AG04450 (cell line): ENCODE measurements at regions not wholly inside any gene's neighbourhood (a gene's known extent, or its start where the extent isn't known, plus 50 kb on each side); places are given as distances from the start of the nearest gene placed in this dataset.

Experiments
- CTCF ChIA-PET: fragments of 300-600, 350-600 bp; formaldehyde crosslinking; extraction: SDS; loops from one replicate; lab custom pipeline; 2022; ENCODE audit warnings: antibody characterized with exemption, inconsistent platforms; lab: Charles Lee
- POLR2A ChIA-PET: fragments of 350-600 bp; formaldehyde crosslinking; extraction: SDS; loops from one replicate; lab custom pipeline; 2021; ENCODE audit warnings: antibody characterized with exemption, inconsistent platforms; lab: Yijun Ruan, JAX
- DNase-seq: peaks from one replicate; pipeline ENCODE4 v3.0.0-alpha.2; 2011; ENCODE audit warnings: low read depth, low spot score
- H3K27ac ChIP-seq: one replicate; pipeline ENCODE4 v1.5.1; 2012; ENCODE audit warnings: low read depth, low read length, control low read depth
- H3K27me3 ChIP-seq: one replicate; pipeline ENCODE4 v1.6.0; 2012; ENCODE audit warnings: low read length; ENCODE audit not compliant: control insufficient read depth, insufficient read depth
- H3K4me3 ChIP-seq: 2 replicates; pipeline ENCODE4 v1.5.1; 2011; ENCODE audit warnings: mild to moderate bottlenecking, low read depth, low read length, control low read depth
- H3K9me3 ChIP-seq: 2 replicates; pipeline ENCODE4 v1.5.1; 2012; ENCODE audit warnings: low read length; ENCODE audit not compliant: control insufficient read depth, insufficient read depth
- CTCF ChIP-seq: IDR thresholded peaks from 2 replicates; pipeline ENCODE4 v1.5.1; 2011; ENCODE audit warnings: low read depth, low read length, control low read depth, inconsistent platforms

DNA sequence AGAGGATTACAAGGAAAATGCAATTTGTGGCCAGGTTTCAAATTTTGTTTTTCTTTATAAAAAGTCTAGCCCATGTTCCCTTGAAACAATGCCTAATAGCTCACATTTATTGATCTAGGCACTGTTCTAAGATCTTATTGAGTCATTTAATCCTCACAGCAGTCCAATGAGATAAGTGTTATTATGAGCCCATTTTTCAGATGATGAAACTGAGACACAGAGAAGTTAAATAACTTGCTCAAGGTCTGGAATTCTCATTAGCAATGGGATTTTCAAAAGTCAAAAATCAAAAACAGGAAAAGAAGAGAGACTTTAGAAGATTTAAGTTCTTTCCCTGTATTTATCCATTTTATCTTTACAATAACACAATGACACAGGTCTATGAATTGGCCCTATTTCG, 90.0 kb upstream of the COL6A5 start:
- Histone ChIP-seq H3K27ac (no peak overlapping the region), H3K9me3 (no peaks in the 10 kb centered on the region), H3K4me3 (no peak overlapping the region), H3K27me3 (peaks cover 4% of the 10 kb centered on the region)
- ChIA-PET CTCF (no interaction called here), POLR2A (no interaction called here)
- TF ChIP-seq CTCF: no peak
- no peak for DNase-seq

GRCh38 chr3:130256821-130257340, 88.6 kb upstream of the COL6A5 start:
- POLR2A ChIA-PET: no interaction called here
- no peaks in the 10 kb centered on the region for H3K9me3 ChIP-seq
- no peak for TF ChIP-seq CTCF
- H3K27ac ChIP-seq: no peak overlapping the region
- CTCF ChIA-PET: no interaction called here
- H3K27me3 ChIP-seq: peaks cover 4% of the 10 kb centered on the region
- DNase-seq: no peak
- no peak overlapping the region for H3K4me3 ChIP-seq

DNA sequence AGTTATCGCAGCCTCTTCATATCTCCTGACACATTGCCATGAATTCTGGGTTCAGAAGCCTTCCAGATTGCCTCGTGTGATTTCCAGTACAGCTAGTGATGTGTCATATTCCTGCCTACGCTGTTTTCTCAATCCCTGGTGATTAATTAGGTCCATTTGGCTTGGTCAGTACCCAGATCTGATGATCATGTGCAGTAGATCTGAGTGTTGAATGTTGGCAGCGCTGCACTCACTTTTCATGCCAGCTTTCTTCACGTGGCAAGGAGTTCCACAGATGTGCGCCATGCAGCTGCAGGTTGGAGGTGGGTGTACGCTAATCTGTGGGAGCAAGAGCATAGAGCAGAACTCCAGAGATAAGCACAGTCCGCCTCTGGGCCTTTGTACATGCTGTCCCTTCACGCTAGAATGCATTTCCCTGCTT, 86.9 kb upstream of the COL6A5 start:
- peaks cover 4% of the 10 kb centered on the region for H3K27me3 ChIP-seq
- ChIA-PET POLR2A (no interaction called here), CTCF (interaction anchor here (1.4 kb wide), 1 partner anchor 17 kb away, joined by 5 read pairs; no protein-coding TSS in a partner anchor)
- DNase-seq: no peak
- no peak overlapping the region for H3K4me3 ChIP-seq
- no peaks in the 10 kb centered on the region for H3K9me3 ChIP-seq
- H3K27ac ChIP-seq: no peak overlapping the region
- TF ChIP-seq CTCF: no peak

DNA sequence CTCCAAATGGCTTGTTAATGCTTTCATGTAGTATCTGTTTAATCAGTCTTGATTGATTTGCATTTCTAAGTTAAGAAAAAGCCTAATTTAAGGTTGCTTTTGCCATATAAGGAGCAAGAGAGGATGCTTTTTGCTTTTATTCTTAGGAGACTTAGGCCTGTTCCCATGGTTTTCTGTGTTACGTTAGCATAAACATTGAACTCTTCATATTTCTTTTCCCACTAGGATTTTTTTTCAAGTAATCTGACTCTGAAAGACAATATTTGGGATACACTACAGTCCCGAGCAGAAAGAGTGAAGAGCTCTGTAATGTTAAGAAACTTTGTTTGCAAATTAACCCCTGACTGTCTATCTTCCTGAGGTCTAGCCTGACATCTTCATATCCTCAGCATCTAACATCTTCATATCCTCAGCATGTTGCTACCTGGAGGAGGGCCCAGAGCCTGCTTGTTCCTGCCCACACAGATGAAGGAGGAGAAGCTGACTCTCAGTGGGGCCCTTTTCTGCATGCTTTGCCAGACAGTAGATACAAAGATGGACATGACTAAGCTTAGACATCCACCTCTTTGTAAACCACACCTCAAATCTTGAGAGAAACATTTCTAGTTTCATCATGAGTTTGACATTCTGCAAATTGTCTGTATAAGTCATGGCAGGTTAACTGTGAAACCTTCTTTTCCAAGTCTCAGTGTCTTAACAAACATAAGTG, 86.2 kb upstream of the COL6A5 start:
- DNase-seq: no peak
- H3K4me3 ChIP-seq: no peak overlapping the region
- TF ChIP-seq CTCF: no peak
- POLR2A ChIA-PET: no interaction called here
- CTCF ChIA-PET: interaction anchor here (1.4 kb wide), 1 partner anchor 17 kb away, joined by 5 read pairs; no protein-coding TSS in a partner anchor
- peaks cover 6% of the 10 kb centered on the region for H3K27me3 ChIP-seq
- no peaks in the 10 kb centered on the region; the same call in 1 of the 2 replicates for H3K9me3 ChIP-seq
- no peak overlapping the region for H3K27ac ChIP-seq

DNA sequence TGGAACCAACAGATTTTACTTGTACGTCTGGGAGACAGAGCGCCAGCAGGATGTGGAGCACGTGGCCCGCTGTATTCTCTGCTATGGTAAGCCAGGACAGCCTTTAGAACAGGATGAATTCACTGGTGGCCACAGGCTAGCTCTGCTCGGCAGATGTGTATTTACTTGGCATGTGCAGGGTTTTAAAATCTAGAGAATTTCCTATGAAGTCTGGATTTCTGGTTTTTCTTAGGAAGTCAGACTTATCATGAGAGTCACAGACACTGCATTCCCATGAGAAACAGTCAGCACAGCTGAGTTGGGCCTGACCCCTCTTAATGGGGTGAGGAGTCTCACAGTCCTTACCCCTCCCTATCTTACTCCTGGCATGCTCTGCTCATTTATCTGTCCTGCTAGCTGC, 84.6 kb upstream of the COL6A5 start:
- H3K4me3 ChIP-seq: no peak overlapping the region
- no peak overlapping the region for H3K27ac ChIP-seq
- no peaks in the 10 kb centered on the region; the same call in 1 of the 2 replicates for H3K9me3 ChIP-seq
- ChIA-PET CTCF (no interaction called here), POLR2A (no interaction called here)
- peaks cover 7% of the 10 kb centered on the region for H3K27me3 ChIP-seq
- no peak for DNase-seq
- no peak for TF ChIP-seq CTCF
